GM23338 (cell line): ENCODE measurements at regions not wholly inside any gene's neighbourhood (a gene's known extent, or its start where the extent isn't known, plus 50 kb on each side); places are given as distances from the start of the nearest gene placed in this dataset.

Experiments
- ATAC-seq: fragments of 200-7000 bp; cut with Tn5 transposase; 3 replicates; pipeline ENCODE4 v1.9.1; 2020
- DNase-seq: peaks from one replicate; pipeline ENCODE4 v3.0.0-alpha.2; 2015; ENCODE audit warnings: low spot score
- H2AFZ ChIP-seq: fragments of 200-600 bp; sonication (generic); 2 replicates; pipeline ENCODE4 v1.8.0; 2016; ENCODE audit warnings: antibody characterized with exemption, mild to moderate bottlenecking, moderate library complexity
- H3F3A ChIP-seq: fragments of 200-600 bp; sonication (generic); replicated peaks from 2 replicates; pipeline ENCODE4 v1.8.0; 2017; ENCODE audit warnings: antibody characterized with exemption, mixed run types, low read depth
- H3K27ac ChIP-seq: fragments of 200-600 bp; sonication (generic); 2 replicates; pipeline ENCODE4 v1.6.1; 2016; ENCODE audit warnings: low read depth
- H3K27me3 ChIP-seq: fragments of 200-600 bp; sonication (generic); 2 replicates; pipeline ENCODE4 v1.8.0; 2016; ENCODE audit warnings: mild to moderate bottlenecking, mixed run types, moderate library complexity; ENCODE audit not compliant: insufficient read depth
- H3K36me3 ChIP-seq: fragments of 200-600 bp; sonication (generic); 2 replicates; pipeline ENCODE4 v1.8.0; 2016; ENCODE audit warnings: mild to moderate bottlenecking; ENCODE audit not compliant: insufficient read depth
- H3K4me1 ChIP-seq: fragments of 200-600 bp; sonication (generic); 2 replicates; pipeline ENCODE4 v1.8.0; 2016; ENCODE audit warnings: mild to moderate bottlenecking, moderate library complexity; ENCODE audit not compliant: insufficient read depth
- H3K4me2 ChIP-seq: fragments of 200-600 bp; sonication (generic); 2 replicates; pipeline ENCODE4 v1.7.1; 2017; ENCODE audit warnings: mixed run types
- H3K4me3 ChIP-seq: fragments of 200-600 bp; sonication (generic); 2 replicates; pipeline ENCODE4 v1.6.1; 2016; ENCODE audit warnings: mixed run types
- H3K79me2 ChIP-seq: fragments of 200-600 bp; sonication (generic); replicated peaks from 2 replicates; pipeline ENCODE4 v1.8.0; 2017; ENCODE audit warnings: mild to moderate bottlenecking; ENCODE audit not compliant: insufficient read depth
- H3K9me2 ChIP-seq: fragments of 200-600 bp; sonication (generic); 2 replicates; pipeline ENCODE4 v1.8.0; 2017; ENCODE audit not compliant: insufficient read depth
- H4K20me1 ChIP-seq: fragments of 200-600 bp; sonication (generic); replicated peaks from 2 replicates; pipeline ENCODE4 v1.8.0; 2017; ENCODE audit warnings: mild to moderate bottlenecking; ENCODE audit not compliant: insufficient read depth
- H3K27ac Mint-ChIP-seq: 2 replicates; pipeline ENCODE4 v1.8.0; 2020; ENCODE audit warnings: inconsistent platforms, mild to moderate bottlenecking, moderate library complexity, mixed read lengths
- H3K27me3 Mint-ChIP-seq: 3 replicates; pipeline ENCODE4 v1.8.0; 2022; ENCODE audit warnings: low read depth, mild to moderate bottlenecking, moderate library complexity, mixed read lengths, inconsistent platforms; ENCODE audit not compliant: insufficient read depth, poor library complexity
- H3K36me3 Mint-ChIP-seq: 3 replicates; pipeline ENCODE4 v1.8.0; 2021; ENCODE audit warnings: low read depth, mild to moderate bottlenecking, inconsistent platforms, moderate library complexity, mixed read lengths
- H3K4me1 Mint-ChIP-seq: 3 replicates; pipeline ENCODE4 v1.8.0; 2020; ENCODE audit warnings: mild to moderate bottlenecking, inconsistent platforms, mixed read lengths
- H3K4me3 Mint-ChIP-seq: 3 replicates; pipeline ENCODE4 v1.8.0; 2021; ENCODE audit warnings: moderate library complexity, mild to moderate bottlenecking, inconsistent platforms, mixed read lengths
- H3K9me3 Mint-ChIP-seq: 3 replicates; pipeline ENCODE4 v1.8.0; 2020; ENCODE audit warnings: moderate library complexity, mild to moderate bottlenecking, inconsistent platforms, mixed read lengths
- EZH2 ChIP-seq: fragments of 200-600 bp; sonication (generic); IDR thresholded peaks from one replicate; pipeline ENCODE4 v1.8.0; 2017; ENCODE audit warnings: antibody characterized with exemption, mild to moderate bottlenecking, low read depth; ENCODE audit not compliant: unreplicated experiment
- EZH2phosphoT487 ChIP-seq: fragments of 200-600 bp; sonication (generic); IDR thresholded peaks from one replicate; pipeline ENCODE4 v1.8.1; 2018; ENCODE audit warnings: antibody characterized with exemption; ENCODE audit not compliant: unreplicated experiment
- REST ChIP-seq: IDR thresholded peaks from one replicate; pipeline ENCODE4 v1.6.1; 2018; ENCODE audit warnings: antibody characterized with exemption; ENCODE audit not compliant: unreplicated experiment
- TF ChIP-seq, protein P1 (sequence below): fragments of 250-450 bp; sonication (Bioruptor Pico); IDR thresholded peaks from 2 replicates; pipeline ENCODE4 v1.5.0; 2020; ENCODE audit warnings: mild to moderate bottlenecking, moderate library complexity
- TF ChIP-seq, protein P2 (sequence below): IDR thresholded peaks from 2 replicates; pipeline ENCODE4 v1.6.1; 2016; ENCODE audit warnings: antibody characterized with exemption

DNA sequence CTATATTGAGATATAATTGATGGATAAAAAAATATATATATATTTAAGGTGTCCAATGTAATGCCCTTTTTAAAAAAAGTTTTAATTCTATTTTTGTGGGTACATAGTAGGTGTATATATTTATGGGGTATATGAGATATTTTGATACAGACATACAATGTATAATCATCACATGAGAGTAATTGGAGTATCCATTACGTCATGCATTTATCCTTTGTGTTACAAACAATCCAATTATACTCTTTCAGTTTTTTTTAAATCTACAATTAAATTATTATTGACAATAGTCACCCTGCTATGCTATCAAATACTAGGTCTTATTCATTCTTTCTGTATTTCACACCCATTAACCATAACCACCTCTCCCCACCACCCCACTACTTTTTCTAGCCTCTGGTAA is 66.3 kb upstream of the DIPK2B start:
- no peak overlapping the region for H3K27ac ChIP-seq
- H3K9me2 ChIP-seq, result no peaks in the 10 kb centered on the region
- H3F3A ChIP-seq, result no peaks in the 10 kb centered on the region
- Mint-ChIP-seq H3K27me3 (no peaks in the 10 kb centered on the region), H3K27ac (no peak overlapping the region), H3K4me3 (no peak overlapping the region), H3K9me3 (no peaks in the 10 kb centered on the region; the same call in 2 of the 3 replicates), H3K4me1 (no peaks in the 10 kb centered on the region), H3K36me3 (no peaks in the 10 kb centered on the region)
- H3K27me3 ChIP-seq, result no peaks in the 10 kb centered on the region
- DNase-seq (no peak), ATAC-seq (no peak)
- no peak overlapping the region for H3K4me3 ChIP-seq
- H3K79me2 ChIP-seq, result no peaks in the 10 kb centered on the region
- H2AFZ ChIP-seq, result no peak overlapping the region
- no peak overlapping the region for H3K4me2 ChIP-seq
- no peak for TF ChIP-seq EZH2phosphoT487
- TF ChIP-seq REST, result no peak
- TF ChIP-seq, protein P1, sequence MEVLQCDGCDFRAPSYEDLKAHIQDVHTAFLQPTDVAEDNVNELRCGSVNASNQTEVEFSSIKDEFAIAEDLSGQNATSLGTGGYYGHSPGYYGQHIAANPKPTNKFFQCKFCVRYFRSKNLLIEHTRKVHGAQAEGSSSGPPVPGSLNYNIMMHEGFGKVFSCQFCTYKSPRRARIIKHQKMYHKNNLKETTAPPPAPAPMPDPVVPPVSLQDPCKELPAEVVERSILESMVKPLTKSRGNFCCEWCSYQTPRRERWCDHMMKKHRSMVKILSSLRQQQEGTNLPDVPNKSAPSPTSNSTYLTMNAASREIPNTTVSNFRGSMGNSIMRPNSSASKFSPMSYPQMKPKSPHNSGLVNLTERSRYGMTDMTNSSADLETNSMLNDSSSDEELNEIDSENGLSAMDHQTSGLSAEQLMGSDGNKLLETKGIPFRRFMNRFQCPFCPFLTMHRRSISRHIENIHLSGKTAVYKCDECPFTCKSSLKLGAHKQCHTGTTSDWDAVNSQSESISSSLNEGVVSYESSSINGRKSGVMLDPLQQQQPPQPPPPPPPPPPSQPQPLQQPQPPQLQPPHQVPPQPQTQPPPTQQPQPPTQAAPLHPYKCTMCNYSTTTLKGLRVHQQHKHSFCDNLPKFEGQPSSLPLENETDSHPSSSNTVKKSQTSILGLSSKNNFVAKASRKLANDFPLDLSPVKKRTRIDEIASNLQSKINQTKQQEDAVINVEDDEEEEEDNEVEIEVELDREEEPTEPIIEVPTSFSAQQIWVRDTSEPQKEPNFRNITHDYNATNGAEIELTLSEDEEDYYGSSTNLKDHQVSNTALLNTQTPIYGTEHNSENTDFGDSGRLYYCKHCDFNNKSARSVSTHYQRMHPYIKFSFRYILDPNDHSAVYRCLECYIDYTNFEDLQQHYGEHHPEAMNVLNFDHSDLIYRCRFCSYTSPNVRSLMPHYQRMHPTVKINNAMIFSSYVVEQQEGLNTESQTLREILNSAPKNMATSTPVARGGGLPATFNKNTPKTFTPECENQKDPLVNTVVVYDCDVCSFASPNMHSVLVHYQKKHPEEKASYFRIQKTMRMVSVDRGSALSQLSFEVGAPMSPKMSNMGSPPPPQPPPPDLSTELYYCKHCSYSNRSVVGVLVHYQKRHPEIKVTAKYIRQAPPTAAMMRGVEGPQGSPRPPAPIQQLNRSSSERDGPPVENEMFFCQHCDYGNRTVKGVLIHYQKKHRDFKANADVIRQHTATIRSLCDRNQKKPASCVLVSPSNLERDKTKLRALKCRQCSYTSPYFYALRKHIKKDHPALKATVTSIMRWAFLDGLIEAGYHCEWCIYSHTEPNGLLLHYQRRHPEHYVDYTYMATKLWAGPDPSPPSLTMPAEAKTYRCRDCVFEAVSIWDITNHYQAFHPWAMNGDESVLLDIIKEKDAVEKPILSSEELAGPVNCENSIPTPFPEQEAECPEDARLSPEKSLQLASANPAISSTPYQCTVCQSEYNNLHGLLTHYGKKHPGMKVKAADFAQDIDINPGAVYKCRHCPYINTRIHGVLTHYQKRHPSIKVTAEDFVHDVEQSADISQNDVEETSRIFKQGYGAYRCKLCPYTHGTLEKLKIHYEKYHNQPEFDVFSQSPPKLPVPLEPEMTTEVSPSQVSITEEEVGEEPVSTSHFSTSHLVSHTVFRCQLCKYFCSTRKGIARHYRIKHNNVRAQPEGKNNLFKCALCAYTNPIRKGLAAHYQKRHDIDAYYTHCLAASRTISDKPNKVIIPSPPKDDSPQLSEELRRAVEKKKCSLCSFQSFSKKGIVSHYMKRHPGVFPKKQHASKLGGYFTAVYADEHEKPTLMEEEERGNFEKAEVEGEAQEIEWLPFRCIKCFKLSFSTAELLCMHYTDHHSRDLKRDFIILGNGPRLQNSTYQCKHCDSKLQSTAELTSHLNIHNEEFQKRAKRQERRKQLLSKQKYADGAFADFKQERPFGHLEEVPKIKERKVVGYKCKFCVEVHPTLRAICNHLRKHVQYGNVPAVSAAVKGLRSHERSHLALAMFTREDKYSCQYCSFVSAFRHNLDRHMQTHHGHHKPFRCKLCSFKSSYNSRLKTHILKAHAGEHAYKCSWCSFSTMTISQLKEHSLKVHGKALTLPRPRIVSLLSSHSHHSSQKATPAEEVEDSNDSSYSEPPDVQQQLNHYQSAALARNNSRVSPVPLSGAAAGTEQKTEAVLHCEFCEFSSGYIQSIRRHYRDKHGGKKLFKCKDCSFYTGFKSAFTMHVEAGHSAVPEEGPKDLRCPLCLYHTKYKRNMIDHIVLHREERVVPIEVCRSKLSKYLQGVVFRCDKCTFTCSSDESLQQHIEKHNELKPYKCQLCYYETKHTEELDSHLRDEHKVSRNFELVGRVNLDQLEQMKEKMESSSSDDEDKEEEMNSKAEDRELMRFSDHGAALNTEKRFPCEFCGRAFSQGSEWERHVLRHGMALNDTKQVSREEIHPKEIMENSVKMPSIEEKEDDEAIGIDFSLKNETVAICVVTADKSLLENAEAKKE, result no peak
- TF ChIP-seq, protein P2, sequence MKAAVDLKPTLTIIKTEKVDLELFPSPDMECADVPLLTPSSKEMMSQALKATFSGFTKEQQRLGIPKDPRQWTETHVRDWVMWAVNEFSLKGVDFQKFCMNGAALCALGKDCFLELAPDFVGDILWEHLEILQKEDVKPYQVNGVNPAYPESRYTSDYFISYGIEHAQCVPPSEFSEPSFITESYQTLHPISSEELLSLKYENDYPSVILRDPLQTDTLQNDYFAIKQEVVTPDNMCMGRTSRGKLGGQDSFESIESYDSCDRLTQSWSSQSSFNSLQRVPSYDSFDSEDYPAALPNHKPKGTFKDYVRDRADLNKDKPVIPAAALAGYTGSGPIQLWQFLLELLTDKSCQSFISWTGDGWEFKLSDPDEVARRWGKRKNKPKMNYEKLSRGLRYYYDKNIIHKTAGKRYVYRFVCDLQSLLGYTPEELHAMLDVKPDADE, result no peak
- TF ChIP-seq EZH2, result no peak
- no peaks in the 10 kb centered on the region for H4K20me1 ChIP-seq
- H3K36me3 ChIP-seq, result no peaks in the 10 kb centered on the region
- H3K4me1 ChIP-seq, result no peaks in the 10 kb centered on the region
